GM11168 (cell line): ENCODE measurements at regions not wholly inside any gene's neighbourhood (a gene's known extent, or its start where the extent isn't known, plus 50 kb on each side); places are given as distances from the start of the nearest gene placed in this dataset.
"Not testable (repeated sequence)": the region's sequence is repeated elsewhere in the genome, so short reads cannot be mapped to it uniquely, and the experiment has no call there.

Source experiments
- in situ Hi-C: fragments of 300-500 bp; cut with MboI; formaldehyde crosslinking; loops from one replicate; pipeline ENCODE4 v1.12.0; 2022; ENCODE audit warnings: low sequenced_read_pairs; ENCODE audit not compliant: unreplicated experiment

GRCh38 chr19:28313633-28314032 is 899.3 kb downstream of the UQCRFS1 start:
- in situ Hi-C loops = no loop called here

GRCh38 chr19:28312269-28312668 is 900.7 kb downstream of the UQCRFS1 start:
- in situ Hi-C loops = no loop called here

GRCh38 chr19:28310829-28311228 is 902.1 kb downstream of the UQCRFS1 start:
- in situ Hi-C loops = not testable (repeated sequence)

- in situ Hi-C loops = no loop called here
These were observed 903.9 kb downstream of the UQCRFS1 start for GRCh38 chr19:28309070-28309469.

- in situ Hi-C loops = no loop called here
These were observed 905.0 kb downstream of the UQCRFS1 start for GRCh38 chr19:28307963-28308362.

- in situ Hi-C loops = no loop called here
These were observed 905.5 kb downstream of the UQCRFS1 start for GRCh38 chr19:28307487-28307886.

- in situ Hi-C loops = no loop called here
These were observed 907.4 kb downstream of the UQCRFS1 start for GRCh38 chr19:28305513-28305912.

GRCh38 chr19:28303502-28303901 is 909.4 kb downstream of the UQCRFS1 start:
- in situ Hi-C loops = no loop called here

GRCh38 chr19:28301961-28302360 is 911.0 kb downstream of the UQCRFS1 start:
- in situ Hi-C loops = no loop called here

- in situ Hi-C loops = no loop called here
These were observed 911.5 kb downstream of the UQCRFS1 start for GRCh38 chr19:28301463-28301862.

- in situ Hi-C loops = no loop called here
These were observed 913.3 kb downstream of the UQCRFS1 start for GRCh38 chr19:28299649-28300048.

GRCh38 chr19:28297586-28298157 is 915.3 kb downstream of the UQCRFS1 start:
- in situ Hi-C loops = no loop called here

- in situ Hi-C loops = no loop called here
These were observed 915.9 kb downstream of the UQCRFS1 start for GRCh38 chr19:28297036-28297435.

- in situ Hi-C loops = no loop called here
These were observed 916.4 kb downstream of the UQCRFS1 start for GRCh38 chr19:28296506-28296905.

- in situ Hi-C loops = not testable (repeated sequence)
These were observed 918.0 kb downstream of the UQCRFS1 start for GRCh38 chr19:28294975-28295374.

- in situ Hi-C loops = no loop called here
These were observed 918.6 kb downstream of the UQCRFS1 start for GRCh38 chr19:28294395-28294794.

GRCh38 chr19:28293685-28294084 is 919.3 kb downstream of the UQCRFS1 start:
- in situ Hi-C loops = no loop called here

- in situ Hi-C loops = no loop called here
These were observed 920.0 kb downstream of the UQCRFS1 start for GRCh38 chr19:28292822-28293500.

- in situ Hi-C loops = no loop called here
These were observed 921.1 kb downstream of the UQCRFS1 start for GRCh38 chr19:28291874-28292273.

- in situ Hi-C loops = no loop called here
These were observed 921.8 kb downstream of the UQCRFS1 start for GRCh38 chr19:28290963-28291657.

GRCh38 chr19:28289295-28290063 is 923.5 kb downstream of the UQCRFS1 start:
- in situ Hi-C loops = no loop called here
